NCI-H2029 treated with DMSO at 0.1 percent for 48 hours (cell line): ENCODE measurements at regions not wholly inside any gene's neighbourhood (a gene's known extent, or its start where the extent isn't known, plus 50 kb on each side); places are given as distances from the start of the nearest gene placed in this dataset.
"Not testable (repeated sequence)": the region's sequence is repeated elsewhere in the genome, so short reads cannot be mapped to it uniquely, and the experiment has no call there.

ENCODE experiments used
- DNase-seq: peaks from one replicate; lab custom pipeline; 2025; lab: John Stamatoyannopoulos, UW

- DNase-seq: no peak
Observed at GRCh38 chr12:85574291-85574690, 261.9 kb downstream of the RASSF9 start.

GRCh38 chr12:85575120-85576096, 260.8 kb downstream of the RASSF9 start:
- DNase-seq: peak; percentile 30

GRCh38 chr12:85580562-85581168, 255.5 kb downstream of the RASSF9 start:
- no peak for DNase-seq

DNA sequence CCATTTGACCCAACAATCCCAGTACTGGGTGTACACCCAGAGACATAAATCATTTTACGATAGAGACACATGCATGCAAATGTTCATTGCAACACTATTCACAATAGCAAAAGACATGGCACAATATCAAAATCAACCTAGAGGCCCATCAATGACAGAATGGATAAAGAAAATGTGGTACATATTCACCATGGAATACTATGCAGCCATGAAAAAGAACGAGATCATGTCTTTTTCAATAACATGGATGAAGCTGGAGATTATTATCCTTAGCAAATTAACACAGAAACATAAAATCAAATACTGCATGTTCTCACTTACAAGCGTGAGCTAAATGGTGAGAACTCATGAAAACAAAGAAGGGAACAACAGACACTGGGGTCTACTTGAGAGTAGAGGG, 249.1 kb downstream of the RASSF9 start:
- DNase-seq: no peak

DNA sequence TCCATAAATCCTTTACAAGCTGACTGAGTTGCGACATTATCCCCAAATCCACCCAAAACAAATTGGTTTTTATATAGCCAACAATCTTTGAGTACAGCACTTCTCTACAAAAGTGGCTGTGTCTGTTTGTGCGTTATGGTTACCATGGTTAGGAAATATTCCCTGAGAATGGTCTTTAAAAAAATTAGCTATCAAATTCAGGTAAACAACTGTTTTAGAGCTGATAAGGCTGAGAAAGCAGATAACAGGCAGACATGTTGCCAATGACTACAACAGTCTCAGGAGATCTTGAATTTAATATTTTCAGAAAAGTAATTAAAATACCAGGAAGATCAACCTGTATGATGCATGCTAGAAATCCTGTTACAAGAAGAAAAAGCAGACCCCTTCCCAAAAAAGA, 248.0 kb downstream of the RASSF9 start:
- DNase-seq: no peak

GRCh38 chr12:85600841-85601240, 235.4 kb downstream of the RASSF9 start:
- DNase-seq: no peak

GRCh38 chr12:85603556-85603955, 232.7 kb downstream of the RASSF9 start:
- no peak for DNase-seq

- DNase-seq: no peak
Observed at GRCh38 chr12:85606455-85606854, 229.8 kb downstream of the RASSF9 start.

- DNase-seq: no peak
Observed at GRCh38 chr12:85609778-85610177, 226.4 kb downstream of the RASSF9 start.

- DNase-seq: no peak
Observed at GRCh38 chr12:85610194-85610593, 226.0 kb downstream of the RASSF9 start.

- no peak for DNase-seq
Observed at GRCh38 chr12:85616201-85616600, 220.0 kb downstream of the RASSF9 start.

GRCh38 chr12:85617307-85618091, 218.7 kb downstream of the RASSF9 start:
- DNase-seq: no peak

- DNase-seq: no peak
Observed at GRCh38 chr12:85621041-85621440, 215.2 kb downstream of the RASSF9 start.

- no peak for DNase-seq
Observed at GRCh38 chr12:85623763-85624162, 212.4 kb downstream of the RASSF9 start.

DNA sequence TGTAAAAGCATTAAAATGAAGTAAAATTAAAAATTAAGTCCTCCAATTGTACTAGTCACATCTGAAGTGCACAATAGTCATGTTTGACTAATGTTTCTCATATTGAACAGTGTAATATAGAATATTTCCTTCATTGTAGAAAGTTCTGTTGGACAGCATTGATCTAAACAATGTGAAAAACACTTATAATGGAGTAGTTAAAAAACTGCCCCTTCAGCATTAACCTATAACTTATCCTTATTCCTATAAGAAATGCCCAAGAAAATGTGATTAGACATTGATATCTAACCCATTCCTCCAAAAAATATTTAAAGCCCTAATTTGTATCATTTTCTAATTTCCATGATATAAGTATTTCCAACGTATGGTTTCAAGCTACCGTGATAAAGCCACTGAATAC, 210.7 kb downstream of the RASSF9 start:
- DNase-seq: no peak

DNA sequence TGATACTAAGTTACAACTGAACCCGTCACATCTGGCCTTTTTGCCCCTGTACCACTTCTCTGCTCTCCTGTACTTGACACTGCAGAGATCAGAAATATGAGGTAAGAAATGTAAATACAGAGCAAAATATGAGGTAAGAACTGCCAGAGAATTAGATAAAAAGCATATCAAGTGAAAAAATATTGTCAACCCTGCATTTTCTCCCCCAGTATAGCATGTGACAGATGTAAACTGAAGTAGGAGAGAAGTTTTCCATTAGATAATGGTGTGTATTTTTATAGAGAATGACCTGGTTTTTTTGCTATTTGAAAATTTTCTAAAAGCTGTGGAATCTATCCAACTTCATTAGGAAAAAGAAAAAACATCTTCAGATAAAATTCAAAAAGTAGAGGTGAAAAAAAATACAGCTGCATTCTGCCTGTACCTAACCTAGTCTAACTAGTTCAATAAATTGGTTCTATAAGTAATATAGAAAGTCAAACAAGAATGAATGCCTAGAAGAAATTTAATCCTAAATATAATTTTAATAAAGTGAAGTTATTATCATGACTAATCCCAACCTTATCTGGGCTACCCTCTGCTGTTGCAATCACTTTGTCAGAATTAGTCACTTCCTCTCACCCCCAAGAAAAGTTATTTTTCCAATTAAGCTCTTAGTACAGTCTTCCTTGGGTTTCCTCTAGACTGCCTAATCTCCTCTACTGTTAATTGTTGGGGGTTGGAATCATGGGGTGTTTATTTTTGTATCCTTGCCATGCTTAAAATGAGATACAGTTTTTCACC, 210.0 kb downstream of the RASSF9 start:
- DNase-seq: no peak

GRCh38 chr12:85626784-85627171, 209.4 kb downstream of the RASSF9 start:
- DNase-seq: no peak

- DNase-seq: no peak
Observed at GRCh38 chr12:85627584-85627983, 208.6 kb downstream of the RASSF9 start.

GRCh38 chr12:85628562-85628961, 207.6 kb downstream of the RASSF9 start:
- DNase-seq: not testable (repeated sequence)

DNA sequence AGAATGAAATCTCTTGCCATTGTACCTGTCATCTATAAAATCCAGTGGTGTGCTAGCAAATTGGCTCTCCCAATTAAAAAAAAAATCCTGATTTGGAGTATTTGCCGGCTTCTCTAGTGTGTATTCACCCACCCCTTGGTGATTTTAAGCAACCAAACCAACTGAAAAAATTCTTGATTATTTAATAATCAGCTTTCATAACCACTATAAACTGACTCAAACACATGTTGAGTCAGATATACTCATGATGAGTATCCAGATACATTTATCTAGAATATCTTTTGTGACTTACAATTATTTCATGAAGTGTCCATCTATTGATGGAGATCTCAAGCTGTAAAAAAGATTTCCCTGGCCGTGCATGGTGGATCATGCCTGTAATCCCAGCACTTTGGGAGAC, 205.4 kb downstream of the RASSF9 start:
- DNase-seq: no peak

DNA sequence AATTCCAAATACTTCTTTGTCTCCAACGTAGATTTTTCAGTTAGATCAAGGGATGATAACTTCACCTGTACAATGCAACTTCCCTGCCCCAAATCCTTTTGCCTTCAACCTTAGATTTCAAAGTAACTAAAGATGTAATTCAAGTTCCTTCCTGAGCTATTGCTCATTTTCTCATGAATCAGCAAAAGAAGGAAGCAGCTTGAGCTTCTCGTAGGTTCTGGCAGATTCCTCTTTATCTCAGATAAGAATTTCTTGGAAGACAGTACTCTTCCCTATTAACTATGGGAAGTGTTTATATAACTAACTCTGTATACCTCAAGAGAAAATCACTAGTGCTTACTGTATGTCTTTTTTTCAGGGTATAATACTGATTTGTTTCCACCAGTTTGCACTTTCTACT, 203.8 kb downstream of the RASSF9 start:
- no peak for DNase-seq

DNA sequence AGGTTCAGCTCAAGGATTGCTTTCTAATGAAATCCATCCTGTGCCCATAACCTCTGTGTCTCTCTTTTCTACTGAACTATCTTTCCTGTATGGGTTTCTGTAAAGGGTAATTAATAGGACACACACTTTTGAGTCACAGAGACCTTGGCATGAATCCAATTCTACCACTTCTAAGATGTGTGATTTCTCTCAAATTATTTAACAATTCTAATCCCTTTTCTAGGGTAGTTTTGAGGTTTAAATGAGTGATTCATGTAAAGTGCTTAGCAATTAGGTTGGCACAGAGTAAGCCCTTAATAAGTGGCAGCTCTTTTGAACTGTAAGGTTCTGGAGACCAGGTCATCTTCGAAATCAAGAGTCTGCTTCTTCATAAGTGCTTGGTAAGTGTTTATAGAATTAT, 202.7 kb downstream of the RASSF9 start:
- DNase-seq: no peak
